HEK293 (cell line): ENCODE measurements at regions not wholly inside any gene's neighbourhood (a gene's known extent, or its start where the extent isn't known, plus 50 kb on each side); places are given as distances from the start of the nearest gene placed in this dataset.

Source experiments
- FEZF1 ChIP-seq: fragments of 450-650 bp; formaldehyde crosslinking; IDR thresholded peaks from 2 replicates; pipeline ENCODE4 v1.5.1; 2016; ENCODE audit warnings: missing biosample characterization, missing genetic modification characterization
- GLI4 ChIP-seq: fragments of 450-650 bp; formaldehyde crosslinking; IDR thresholded peaks from 2 replicates; pipeline ENCODE4 v1.5.1; 2016; ENCODE audit warnings: missing biosample characterization, missing genetic modification characterization
- OSR2 ChIP-seq: fragments of 450-650 bp; formaldehyde crosslinking; IDR thresholded peaks from 2 replicates; pipeline ENCODE4 v1.5.1; 2016; ENCODE audit warnings: missing biosample characterization, missing genetic modification characterization
- TRIM28 ChIP-seq: IDR thresholded peaks from 2 replicates; pipeline ENCODE4 v1.6.1; 2011; ENCODE audit warnings: low read length, control low read depth, borderline replicate concordance
- YY1 ChIP-seq: fragments of 450-650 bp; formaldehyde crosslinking; IDR thresholded peaks from 2 replicates; pipeline ENCODE4 v1.5.1; 2018; ENCODE audit warnings: missing biosample characterization, missing genetic modification characterization
- ZNF133 ChIP-seq: fragments of 450-650 bp; formaldehyde crosslinking; IDR thresholded peaks from 2 replicates; pipeline ENCODE4 v1.5.1; 2016; ENCODE audit warnings: missing biosample characterization, missing genetic modification characterization
- ZNF138 ChIP-seq: fragments of 450-650 bp; formaldehyde crosslinking; IDR thresholded peaks from 2 replicates; pipeline ENCODE4 v1.5.1; 2016; ENCODE audit warnings: missing biosample characterization, missing genetic modification characterization, borderline replicate concordance
- ZNF610 ChIP-seq: fragments of 450-650 bp; formaldehyde crosslinking; IDR thresholded peaks from 2 replicates; pipeline ENCODE4 v1.5.1; 2016; ENCODE audit warnings: missing biosample characterization, missing genetic modification characterization, borderline replicate concordance
- ZNF626 ChIP-seq: fragments of 450-650 bp; sonication (Bioruptor Pico); formaldehyde crosslinking; IDR thresholded peaks from 2 replicates; pipeline ENCODE4 v1.5.1; 2018; ENCODE audit warnings: missing biosample characterization, missing genetic modification characterization, inconsistent platforms
- ZNF792 ChIP-seq: fragments of 450-650 bp; formaldehyde crosslinking; IDR thresholded peaks from 2 replicates; pipeline ENCODE4 v1.5.1; 2016; ENCODE audit warnings: missing biosample characterization, missing genetic modification characterization
- TF ChIP-seq, protein P1 (sequence below): fragments of 450-650 bp; formaldehyde crosslinking; IDR thresholded peaks from 2 replicates; pipeline ENCODE4 v1.5.1; 2016; ENCODE audit warnings: missing biosample characterization, missing genetic modification characterization
- TF ChIP-seq, protein P2 (sequence below): fragments of 450-650 bp; formaldehyde crosslinking; IDR thresholded peaks from 2 replicates; pipeline ENCODE4 v1.5.1; 2016; ENCODE audit warnings: missing biosample characterization, missing genetic modification characterization, borderline replicate concordance
- TF ChIP-seq, protein P3 (sequence below): fragments of 450-650 bp; formaldehyde crosslinking; IDR thresholded peaks from 2 replicates; pipeline ENCODE4 v1.5.1; 2016; ENCODE audit warnings: missing biosample characterization, missing genetic modification characterization
- TF ChIP-seq, protein P4 (sequence below): fragments of 450-650 bp; formaldehyde crosslinking; IDR thresholded peaks from 2 replicates; pipeline ENCODE4 v1.5.1; 2016; ENCODE audit warnings: missing biosample characterization, missing genetic modification characterization, low read depth

DNA sequence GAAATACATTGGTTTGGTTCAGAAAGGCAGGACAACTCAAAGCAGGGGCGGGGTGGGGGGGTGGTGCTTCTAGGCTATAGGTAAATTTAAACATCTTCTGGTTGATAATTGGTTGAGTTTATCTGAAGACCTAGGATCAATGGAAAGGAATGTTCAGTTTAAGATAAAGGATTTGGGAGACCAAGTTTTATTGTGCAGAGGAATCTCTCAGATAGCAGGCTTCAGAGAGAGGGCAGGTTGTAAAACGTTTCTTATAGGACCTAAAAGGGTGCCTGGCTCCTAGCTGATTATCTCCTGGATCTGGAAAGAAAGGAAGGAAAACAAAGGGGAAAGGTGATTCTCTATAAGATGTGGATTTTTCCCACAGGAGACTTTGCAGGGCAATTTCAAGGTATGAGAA is 94.0 kb downstream of the TMEM47 start:
- TF ChIP-seq FEZF1 (tag by site-specific recombination) (no peak), OSR2 (tag by site-specific recombination) (no peak), ZNF792 (no peak), TRIM28 (no peak), ZNF138 (tag by site-specific recombination) (no peak), YY1 (tag by site-specific recombination) (no peak), ZNF626 (no peak), ZNF133 (no peak), GLI4 (tag by site-specific recombination) (no peak), ZNF610 (no peak)
- TF ChIP-seq, protein P1, sequence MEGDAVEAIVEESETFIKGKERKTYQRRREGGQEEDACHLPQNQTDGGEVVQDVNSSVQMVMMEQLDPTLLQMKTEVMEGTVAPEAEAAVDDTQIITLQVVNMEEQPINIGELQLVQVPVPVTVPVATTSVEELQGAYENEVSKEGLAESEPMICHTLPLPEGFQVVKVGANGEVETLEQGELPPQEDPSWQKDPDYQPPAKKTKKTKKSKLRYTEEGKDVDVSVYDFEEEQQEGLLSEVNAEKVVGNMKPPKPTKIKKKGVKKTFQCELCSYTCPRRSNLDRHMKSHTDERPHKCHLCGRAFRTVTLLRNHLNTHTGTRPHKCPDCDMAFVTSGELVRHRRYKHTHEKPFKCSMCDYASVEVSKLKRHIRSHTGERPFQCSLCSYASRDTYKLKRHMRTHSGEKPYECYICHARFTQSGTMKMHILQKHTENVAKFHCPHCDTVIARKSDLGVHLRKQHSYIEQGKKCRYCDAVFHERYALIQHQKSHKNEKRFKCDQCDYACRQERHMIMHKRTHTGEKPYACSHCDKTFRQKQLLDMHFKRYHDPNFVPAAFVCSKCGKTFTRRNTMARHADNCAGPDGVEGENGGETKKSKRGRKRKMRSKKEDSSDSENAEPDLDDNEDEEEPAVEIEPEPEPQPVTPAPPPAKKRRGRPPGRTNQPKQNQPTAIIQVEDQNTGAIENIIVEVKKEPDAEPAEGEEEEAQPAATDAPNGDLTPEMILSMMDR: no peak
- TF ChIP-seq, protein P2, sequence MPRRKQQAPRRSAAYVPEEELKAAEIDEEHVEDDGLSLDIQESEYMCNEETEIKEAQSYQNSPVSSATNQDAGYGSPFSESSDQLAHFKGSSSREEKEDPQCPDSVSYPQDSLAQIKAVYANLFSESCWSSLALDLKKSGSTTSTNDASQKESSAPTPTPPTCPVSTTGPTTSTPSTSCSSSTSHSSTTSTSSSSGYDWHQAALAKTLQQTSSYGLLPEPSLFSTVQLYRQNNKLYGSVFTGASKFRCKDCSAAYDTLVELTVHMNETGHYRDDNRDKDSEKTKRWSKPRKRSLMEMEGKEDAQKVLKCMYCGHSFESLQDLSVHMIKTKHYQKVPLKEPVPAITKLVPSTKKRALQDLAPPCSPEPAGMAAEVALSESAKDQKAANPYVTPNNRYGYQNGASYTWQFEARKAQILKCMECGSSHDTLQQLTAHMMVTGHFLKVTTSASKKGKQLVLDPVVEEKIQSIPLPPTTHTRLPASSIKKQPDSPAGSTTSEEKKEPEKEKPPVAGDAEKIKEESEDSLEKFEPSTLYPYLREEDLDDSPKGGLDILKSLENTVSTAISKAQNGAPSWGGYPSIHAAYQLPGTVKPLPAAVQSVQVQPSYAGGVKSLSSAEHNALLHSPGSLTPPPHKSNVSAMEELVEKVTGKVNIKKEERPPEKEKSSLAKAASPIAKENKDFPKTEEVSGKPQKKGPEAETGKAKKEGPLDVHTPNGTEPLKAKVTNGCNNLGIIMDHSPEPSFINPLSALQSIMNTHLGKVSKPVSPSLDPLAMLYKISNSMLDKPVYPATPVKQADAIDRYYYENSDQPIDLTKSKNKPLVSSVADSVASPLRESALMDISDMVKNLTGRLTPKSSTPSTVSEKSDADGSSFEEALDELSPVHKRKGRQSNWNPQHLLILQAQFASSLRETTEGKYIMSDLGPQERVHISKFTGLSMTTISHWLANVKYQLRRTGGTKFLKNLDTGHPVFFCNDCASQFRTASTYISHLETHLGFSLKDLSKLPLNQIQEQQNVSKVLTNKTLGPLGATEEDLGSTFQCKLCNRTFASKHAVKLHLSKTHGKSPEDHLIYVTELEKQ: no peak
- TF ChIP-seq, protein P3, sequence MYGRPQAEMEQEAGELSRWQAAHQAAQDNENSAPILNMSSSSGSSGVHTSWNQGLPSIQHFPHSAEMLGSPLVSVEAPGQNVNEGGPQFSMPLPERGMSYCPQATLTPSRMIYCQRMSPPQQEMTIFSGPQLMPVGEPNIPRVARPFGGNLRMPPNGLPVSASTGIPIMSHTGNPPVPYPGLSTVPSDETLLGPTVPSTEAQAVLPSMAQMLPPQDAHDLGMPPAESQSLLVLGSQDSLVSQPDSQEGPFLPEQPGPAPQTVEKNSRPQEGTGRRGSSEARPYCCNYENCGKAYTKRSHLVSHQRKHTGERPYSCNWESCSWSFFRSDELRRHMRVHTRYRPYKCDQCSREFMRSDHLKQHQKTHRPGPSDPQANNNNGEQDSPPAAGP: no peak
- TF ChIP-seq, protein P4, sequence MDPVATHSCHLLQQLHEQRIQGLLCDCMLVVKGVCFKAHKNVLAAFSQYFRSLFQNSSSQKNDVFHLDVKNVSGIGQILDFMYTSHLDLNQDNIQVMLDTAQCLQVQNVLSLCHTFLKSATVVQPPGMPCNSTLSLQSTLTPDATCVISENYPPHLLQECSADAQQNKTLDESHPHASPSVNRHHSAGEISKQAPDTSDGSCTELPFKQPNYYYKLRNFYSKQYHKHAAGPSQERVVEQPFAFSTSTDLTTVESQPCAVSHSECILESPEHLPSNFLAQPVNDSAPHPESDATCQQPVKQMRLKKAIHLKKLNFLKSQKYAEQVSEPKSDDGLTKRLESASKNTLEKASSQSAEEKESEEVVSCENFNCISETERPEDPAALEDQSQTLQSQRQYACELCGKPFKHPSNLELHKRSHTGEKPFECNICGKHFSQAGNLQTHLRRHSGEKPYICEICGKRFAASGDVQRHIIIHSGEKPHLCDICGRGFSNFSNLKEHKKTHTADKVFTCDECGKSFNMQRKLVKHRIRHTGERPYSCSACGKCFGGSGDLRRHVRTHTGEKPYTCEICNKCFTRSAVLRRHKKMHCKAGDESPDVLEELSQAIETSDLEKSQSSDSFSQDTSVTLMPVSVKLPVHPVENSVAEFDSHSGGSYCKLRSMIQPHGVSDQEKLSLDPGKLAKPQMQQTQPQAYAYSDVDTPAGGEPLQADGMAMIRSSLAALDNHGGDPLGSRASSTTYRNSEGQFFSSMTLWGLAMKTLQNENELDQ (tag by site-specific recombination): no peak
